Erythroblast (primary cell): ENCODE measurements at regions not wholly inside any gene's neighbourhood (a gene's known extent, or its start where the extent isn't known, plus 50 kb on each side); places are given as distances from the start of the nearest gene placed in this dataset.

Source experiments
- GATA1 ChIP-seq: IDR thresholded peaks from 2 replicates; pipeline ENCODE4 v1.6.1; 2011; ENCODE audit warnings: low read depth, mild to moderate bottlenecking, control low read depth, low read length, moderate library complexity
- POLR2A ChIP-seq: IDR thresholded peaks from 2 replicates; pipeline ENCODE4 v1.6.1; 2011; ENCODE audit warnings: mild to moderate bottlenecking, low read length

DNA sequence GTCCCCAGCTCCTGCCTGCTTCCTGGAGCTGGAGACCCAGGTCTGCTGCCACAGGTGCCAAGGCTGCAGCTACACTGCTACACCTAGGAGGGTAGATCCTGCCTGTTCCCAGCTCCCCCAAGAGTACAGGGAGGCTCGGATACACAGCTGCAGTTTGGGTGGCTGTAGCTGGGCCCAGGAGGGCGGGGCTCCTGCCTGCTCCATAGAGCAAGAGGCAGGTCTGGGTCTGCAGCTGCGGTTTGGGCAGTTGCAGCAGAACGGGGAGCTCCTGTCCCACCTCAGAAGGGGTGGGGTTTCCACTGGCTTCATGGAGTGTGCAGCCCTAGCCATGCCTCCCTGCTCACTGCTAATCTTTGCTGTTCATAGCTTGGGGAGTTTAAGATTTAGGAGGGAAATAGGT, 199.0 kb downstream of the NUFIP1 start:
- TF ChIP-seq POLR2A = no peak
- TF ChIP-seq GATA1 = no peak
